Stimulated activated CD4-positive, alpha-beta T cell treated with anti-CD3 and anti-CD28 coated beads, Interleukin-12 subunit alpha, Interleukin-12 subunit beta, amount 100 ng/mL, for 4 hours (primary cell): ENCODE measurements at regions not wholly inside any gene's neighbourhood (a gene's known extent, or its start where the extent isn't known, plus 50 kb on each side); places are given as distances from the start of the nearest gene placed in this dataset.
A peak's percentile ranks its signal among the peaks of the same experiment; 100 is the strongest.

Experiments used
- DNase-seq: peaks from one replicate; pipeline ENCODE4 v3.0.0-alpha.2; 2020

GRCh38 chr7:32428546-32428945, 61.6 kb downstream of the LSM5 start:
- DNase-seq = no peak

- DNase-seq = peak; percentile 64
These were observed 62.4 kb downstream of the LSM5 start for GRCh38 chr7:32427769-32428291.

DNA sequence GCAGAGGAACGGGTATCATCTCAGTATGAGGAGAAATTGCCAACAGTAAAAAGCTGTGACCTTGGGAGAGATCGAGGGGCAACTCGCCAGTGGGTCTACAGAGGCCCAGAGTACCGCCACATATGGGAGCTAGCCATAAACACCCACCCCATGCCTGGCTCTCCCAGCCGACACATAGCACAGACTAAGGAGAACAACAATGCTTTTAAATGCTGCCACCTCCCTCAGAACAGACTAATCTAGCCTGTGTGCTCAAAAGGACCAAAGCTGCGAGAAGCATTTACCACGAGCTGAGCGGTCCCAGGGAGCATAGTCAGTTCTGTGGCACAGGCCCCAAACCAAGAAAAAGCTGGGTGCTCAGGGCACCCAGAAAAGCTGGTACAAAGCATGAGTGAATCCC, 73.3 kb downstream of the LSM5 start:
- no peak for DNase-seq

DNA sequence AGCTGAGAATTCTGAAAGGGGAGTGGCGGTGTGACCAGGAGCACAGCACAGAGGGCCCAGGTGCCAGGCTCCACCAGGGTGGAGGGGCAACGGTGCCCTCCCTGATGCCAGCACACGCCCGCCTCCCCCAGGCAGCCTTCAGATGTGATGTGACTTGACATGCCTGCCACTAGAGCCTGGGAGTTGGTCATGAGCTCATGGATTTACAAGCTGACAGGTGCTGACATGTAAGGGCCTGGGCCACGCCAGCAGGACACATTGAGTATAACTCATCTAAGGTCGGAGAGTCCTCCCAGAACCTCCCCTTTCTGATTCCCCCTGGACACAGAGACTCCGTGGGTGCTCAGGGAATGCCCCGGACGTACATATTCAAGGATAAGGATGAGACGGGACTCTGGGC, 74.2 kb downstream of the LSM5 start:
- no peak for DNase-seq

DNA sequence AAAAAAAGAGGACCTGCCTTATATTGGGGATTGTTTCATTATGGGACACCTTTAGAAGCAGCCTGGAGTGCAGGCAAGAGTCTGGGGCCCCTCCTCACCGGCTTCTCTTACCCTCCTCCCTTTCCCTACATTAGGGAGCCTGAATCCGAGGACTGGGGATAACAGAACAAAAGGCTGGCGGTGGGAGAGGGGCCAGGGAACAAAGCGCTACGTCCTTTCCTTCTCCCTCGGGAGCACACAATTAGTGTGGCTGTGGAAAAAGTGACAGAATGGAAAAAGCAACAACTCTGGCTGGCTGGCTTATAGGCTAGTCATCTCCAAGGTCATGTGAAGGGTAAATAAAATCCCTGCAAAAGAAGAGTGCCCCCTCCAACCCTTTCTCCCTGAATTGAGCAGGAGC, 74.7 kb downstream of the LSM5 start:
- no peak for DNase-seq

GRCh38 chr7:32412471-32412870, 77.7 kb downstream of the LSM5 start:
- DNase-seq = no peak

DNA sequence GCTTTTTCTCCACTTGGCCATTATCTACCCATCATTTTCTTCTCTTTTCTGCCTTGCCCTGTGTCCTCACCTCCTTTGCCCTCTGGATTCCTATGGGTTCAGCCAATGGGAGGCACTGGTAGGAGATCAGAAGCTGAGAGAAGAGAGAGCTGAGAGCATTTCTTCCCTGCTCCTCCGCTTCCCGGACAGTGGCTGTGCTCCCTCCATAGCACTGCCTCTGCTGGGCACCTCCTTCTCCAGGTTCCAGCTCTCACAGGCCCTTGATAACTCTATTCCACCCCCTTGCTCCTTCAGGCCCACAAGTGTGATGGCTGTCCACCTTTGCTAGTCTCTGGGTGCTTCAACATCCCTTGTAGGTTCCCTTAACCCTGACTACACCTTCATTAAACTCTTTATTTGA, 79.6 kb downstream of the LSM5 start:
- DNase-seq = no peak

- DNase-seq = no peak
These were observed 83.8 kb downstream of the LSM5 start for GRCh38 chr7:32406386-32406785.

- DNase-seq = no peak
These were observed 86.5 kb downstream of the LSM5 start for GRCh38 chr7:32403463-32404229.

DNA sequence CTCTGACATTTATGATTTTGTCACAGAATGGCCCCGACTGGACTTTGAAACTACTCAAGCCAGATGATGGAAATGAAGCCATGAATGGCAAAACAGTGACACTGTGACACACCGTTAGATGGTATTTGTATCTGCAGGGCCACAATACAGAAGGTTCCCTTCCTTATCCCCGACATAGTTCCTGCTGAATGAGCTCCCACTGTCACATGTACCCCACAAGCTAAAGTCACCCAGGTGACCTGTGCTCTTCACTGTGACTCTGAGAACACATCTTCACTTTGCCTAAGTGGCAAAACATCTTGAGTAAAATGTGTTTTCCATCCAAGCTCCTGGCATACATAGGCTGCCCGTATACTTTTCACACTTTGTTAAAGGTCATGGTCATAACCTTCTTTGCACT, 89.5 kb downstream of the LSM5 start:
- DNase-seq = no peak

GRCh38 chr7:32399311-32399710, 90.9 kb downstream of the LSM5 start:
- no peak for DNase-seq

- DNase-seq = no peak
These were observed 95.0 kb downstream of the LSM5 start for GRCh38 chr7:32395168-32395567.

DNA sequence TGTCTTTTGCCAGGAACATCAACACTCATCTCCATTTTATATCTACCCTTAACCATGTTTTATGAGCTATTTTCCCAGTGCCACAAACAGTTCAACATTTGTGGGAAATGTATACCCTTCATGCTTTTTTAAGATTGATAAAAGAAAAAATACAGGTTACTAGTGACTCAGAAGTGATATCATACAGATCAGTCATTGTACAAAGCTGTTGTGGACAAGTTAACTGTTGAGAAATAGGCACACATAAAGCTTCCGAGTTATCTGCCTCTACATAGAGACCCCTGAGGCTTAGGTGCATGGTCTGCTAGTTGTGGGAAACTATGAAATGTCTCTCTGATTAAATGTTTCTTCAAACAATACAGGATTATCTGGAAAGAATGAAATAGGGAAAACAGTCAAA, 96.3 kb downstream of the LSM5 start:
- no peak for DNase-seq

- DNase-seq = no peak
These were observed 100.0 kb downstream of the LSM5 start for GRCh38 chr7:32390210-32390609.

DNA sequence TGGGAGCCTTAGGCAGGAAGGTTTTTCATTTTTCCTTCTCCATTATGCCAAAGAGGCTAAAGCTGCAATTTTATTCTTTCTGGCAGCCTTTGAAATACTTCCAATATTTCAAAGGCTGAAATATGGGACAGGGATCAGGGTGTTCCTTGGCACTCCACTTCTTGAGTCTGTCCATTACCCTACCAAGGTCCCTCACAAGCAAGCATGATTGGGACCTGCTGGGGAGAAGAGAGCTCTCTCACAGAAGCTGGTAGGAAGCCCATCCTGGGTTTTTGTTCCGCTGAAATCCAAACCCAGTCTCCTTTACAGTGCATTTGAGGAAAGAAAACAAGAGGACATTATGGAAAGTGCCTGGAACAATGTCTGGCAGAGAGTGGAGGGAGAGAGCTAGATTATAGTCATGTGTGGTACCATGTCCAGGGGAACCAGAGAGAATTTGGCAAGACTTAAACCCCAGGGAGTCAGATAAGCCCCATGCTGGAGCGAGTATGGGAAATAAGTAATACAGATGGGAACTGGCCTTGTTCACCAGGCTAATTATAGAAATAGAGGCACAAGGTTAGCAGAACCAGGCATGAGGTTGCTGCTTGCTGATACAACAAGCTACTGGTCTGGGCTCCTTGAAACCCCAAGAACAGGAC, 104.7 kb downstream of the LSM5 start:
- no peak for DNase-seq

DNA sequence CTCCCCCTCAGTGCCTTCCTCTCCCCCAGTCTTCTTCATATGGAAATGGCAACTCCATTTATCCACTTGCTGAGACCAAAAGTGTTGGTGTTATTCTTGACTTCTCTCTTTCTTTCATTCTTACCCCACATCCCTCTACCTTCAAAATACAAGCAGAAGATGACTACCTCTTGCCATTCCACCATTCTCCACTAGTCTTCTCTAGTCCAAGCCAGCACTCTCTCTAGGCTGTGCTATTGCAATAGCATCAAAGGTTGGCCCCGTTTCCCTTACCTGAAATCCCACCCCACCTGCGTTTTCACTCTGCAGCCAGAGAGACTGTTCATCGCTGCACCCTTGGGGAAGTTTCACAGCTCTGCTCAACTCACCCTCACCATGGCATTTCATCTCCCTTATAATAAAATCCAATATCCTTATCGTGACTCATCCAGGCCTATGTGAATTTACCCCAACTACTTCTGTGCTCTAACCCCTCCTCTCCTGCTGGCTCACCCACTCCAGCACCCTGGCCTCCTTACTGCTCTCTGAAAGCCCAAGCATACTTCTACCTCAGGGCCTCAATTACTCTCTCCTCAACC, 109.1 kb downstream of the LSM5 start:
- no peak for DNase-seq

- no peak for DNase-seq
These were observed 110.6 kb downstream of the LSM5 start for GRCh38 chr7:32379510-32380112.

GRCh38 chr7:32378988-32379387, 111.2 kb downstream of the LSM5 start:
- DNase-seq = no peak

DNA sequence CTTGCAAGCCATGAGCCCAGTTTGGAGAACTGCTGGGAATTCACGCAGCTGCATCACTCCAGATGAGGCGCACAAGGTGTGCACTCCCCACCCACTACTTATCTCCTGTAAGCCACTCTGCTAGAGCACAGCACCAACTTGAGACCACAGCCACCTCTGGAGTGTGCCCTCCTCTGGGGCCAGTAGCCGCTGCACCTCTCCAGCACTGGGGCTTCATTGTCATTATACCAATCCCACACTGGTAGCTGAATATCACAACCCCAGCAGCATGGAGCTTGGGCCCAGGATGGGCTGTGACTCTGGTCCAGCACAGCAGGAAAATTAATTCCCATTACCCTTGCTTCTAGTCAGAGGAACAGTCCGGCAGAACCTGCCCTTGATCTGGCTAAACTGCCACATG, 125.6 kb downstream of the LSM5 start:
- no peak for DNase-seq

DNA sequence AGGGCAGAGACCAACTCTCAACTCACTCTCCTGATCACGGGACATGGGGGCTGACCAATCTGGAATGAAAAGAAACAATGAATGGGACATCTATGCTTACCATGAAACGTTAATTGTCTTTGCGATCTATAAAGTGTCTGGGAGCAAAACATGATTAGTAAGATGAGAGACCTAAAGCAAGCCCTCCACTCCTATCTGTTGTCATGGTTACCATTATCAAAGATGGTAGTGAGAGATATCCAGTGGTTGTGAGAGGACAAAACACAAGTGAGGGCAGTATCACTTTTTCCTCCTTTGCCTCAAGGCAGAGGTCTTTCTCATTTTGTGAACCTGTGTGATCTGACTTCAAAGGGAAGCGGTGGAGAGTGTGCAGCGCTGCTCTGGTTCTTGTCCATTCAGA, 130.1 kb downstream of the LSM5 start:
- no peak for DNase-seq

- no peak for DNase-seq
These were observed 132.5 kb downstream of the LSM5 start for GRCh38 chr7:32357535-32358277.

DNA sequence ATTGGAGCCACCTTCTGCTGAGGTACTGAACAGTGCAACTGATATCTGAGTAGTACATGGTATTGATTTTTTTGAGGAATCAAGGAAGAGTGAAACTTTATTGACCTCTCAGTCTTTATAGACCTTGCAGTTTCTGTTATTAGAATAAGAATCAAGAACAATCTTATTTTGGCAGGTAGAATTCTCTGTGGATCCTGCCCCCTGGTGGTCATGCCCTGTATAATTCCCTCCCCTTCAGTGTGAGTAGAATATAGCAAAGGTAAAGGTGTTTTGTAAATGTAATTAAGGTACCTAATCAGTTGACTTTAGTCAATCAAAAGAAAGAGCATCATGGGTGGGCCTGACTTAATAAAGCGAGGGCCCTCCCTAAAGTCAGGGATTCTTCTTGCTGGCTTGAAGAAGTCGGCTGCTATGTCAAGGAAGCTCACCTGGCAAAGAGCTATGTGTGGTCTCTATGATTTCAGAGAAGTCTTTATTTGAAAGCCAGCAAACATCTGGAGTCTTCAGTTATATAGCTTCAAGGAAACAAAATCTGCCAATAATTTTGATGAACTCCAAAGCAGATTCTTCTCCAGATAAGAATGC, 142.8 kb downstream of the LSM5 start:
- DNase-seq = peak; percentile 11

DNA sequence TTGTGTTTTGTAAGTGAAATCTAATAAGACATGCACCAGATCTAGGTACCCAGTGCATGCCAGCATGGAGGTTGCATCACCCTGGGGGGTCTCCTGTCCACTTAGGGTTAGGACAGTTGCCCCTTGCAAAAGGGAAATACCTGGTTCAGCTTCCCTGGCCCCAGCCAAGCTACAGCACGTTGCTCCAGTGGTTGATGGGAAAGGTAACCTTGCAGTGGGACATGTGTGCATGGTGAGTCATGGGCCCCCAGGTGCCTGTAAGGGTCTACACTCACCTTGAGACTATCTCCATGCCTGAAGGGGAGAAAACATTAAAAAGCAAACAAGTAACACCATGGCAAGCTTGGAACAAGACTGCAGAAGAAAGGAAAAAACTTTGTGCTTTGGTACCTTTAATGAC, 143.9 kb downstream of the LSM5 start:
- no peak for DNase-seq
